Activated CD4-positive, alpha-beta T cell treated with anti-CD3 and anti-CD28 coated beads, Interleukin-2, amount 10 ng/mL, durations not matched to agents 24 days and 14 days (primary cell): ENCODE measurements at regions not wholly inside any gene's neighbourhood (a gene's known extent, or its start where the extent isn't known, plus 50 kb on each side); places are given as distances from the start of the nearest gene placed in this dataset.
"Not testable (repeated sequence)": the region's sequence is repeated elsewhere in the genome, so short reads cannot be mapped to it uniquely, and the experiment has no call there.

Experiments
- DNase-seq: peaks from one replicate; pipeline ENCODE4 v3.0.0; 2022
- H3K27ac Mint-ChIP-seq: one replicate; pipeline ENCODE4 v1.8.0; 2022; ENCODE audit warnings: mild to moderate bottlenecking, mixed read lengths
- H3K27me3 Mint-ChIP-seq: one replicate; pipeline ENCODE4 v1.8.0; 2022; ENCODE audit warnings: mixed read lengths
- H3K36me3 Mint-ChIP-seq: one replicate; pipeline ENCODE4 v1.8.0; 2022; ENCODE audit warnings: low read depth, mild to moderate bottlenecking, mixed read lengths
- H3K4me1 Mint-ChIP-seq: one replicate; pipeline ENCODE4 v1.8.0; 2021; ENCODE audit warnings: mixed read lengths
- H3K4me3 Mint-ChIP-seq: one replicate; pipeline ENCODE4 v1.8.0; 2022; ENCODE audit warnings: mild to moderate bottlenecking, moderate library complexity, mixed read lengths
- H3K9me3 Mint-ChIP-seq: one replicate; pipeline ENCODE4 v1.8.0; 2021; ENCODE audit warnings: mixed read lengths
- intact Hi-C: fragments of 100-400 bp; cut with micrococcal nuclease; formaldehyde crosslinking; loops from one replicate; pipeline ENCODE4 v1.15.1; 2023

DNA sequence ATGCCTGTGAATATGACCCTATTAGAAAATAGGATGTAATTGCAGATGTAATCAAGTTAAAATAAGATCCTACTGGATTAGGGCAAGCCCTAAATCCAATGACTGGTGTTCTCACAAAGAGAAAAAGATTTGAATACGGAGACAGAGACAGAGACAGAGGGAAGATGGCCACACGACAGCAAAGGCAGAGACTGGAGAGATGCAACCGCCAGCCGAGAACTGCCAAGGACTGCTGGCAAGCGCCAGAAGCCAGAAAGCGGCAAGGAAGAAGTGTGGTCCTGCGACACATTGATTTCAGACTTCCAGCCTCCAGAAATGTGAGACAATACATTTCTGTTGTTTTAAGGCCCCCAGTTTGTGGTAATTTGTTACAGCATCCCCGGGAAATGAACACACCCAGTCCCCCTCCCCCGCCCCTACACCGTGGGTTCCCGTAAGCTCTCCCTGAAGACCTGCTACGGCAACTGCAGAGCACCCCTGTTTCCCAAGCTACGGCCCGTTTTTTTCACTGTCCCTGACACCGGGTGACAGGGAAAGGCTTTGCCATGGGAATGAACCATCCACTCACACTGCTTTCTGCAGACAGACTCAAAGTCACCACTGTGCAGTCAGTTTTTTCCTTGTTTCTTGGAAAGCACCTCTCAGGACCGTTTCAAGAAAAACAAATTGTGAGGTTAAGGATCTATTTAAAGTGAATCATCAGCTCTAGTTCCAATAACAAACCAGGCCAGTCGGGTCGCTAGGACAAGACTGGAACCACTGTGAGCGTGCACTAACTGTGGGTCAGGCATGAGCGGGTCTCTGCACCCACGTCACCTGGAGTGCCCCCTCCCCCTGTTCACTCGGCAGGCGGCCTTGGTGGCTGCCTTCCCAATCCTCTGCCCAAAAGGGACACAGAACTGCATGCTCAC, 199.2 kb upstream of the IRF2BP2 start:
- H3K4me1 Mint-ChIP-seq, H3K27ac Mint-ChIP-seq, H3K9me3 Mint-ChIP-seq, intact Hi-C loops, H3K36me3 Mint-ChIP-seq, H3K4me3 Mint-ChIP-seq, H3K27me3 Mint-ChIP-seq: not testable (repeated sequence)
- peak; percentile 62 for DNase-seq

DNA sequence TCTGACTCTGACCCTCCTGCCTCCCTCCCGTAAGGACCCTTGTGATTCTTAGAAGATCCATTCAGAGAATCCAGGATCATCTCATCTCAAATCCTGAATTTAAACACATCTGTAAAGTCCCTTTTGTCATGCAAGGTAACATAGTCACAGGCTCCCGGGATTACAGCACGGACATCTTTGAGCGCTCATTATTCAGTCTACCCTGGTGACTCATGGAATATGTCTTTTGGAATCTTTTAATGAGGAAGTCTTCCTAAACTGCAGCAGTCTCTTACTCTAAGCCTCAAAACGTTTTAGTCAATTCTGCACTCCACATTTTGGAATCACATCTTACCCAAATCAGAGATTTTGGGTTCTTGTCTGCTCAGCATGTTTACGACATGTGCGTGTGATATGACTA, 198.5 kb upstream of the IRF2BP2 start:
- H3K4me3 Mint-ChIP-seq, H3K36me3 Mint-ChIP-seq, H3K27me3 Mint-ChIP-seq, H3K27ac Mint-ChIP-seq, H3K9me3 Mint-ChIP-seq, DNase-seq, intact Hi-C loops, H3K4me1 Mint-ChIP-seq: not testable (repeated sequence)

DNA sequence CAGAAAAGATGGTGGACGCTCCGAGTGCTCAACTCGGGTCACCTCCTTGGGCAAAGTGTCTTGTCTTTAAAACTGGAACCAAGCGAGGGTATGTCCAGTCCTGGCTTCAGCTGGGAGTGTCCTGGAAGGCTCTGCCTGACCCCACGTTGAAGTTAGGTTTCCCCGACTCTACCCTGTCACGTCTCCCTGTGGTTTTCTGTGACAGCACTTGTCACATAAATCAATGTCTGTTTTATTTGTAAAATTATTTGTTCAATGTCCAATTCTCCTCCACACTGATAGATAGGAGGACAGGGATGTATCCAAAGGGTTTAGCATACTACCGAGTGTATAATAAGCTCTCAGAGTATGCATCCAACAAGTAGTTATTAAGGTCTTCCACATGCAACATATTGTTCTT, 197.7 kb upstream of the IRF2BP2 start:
- H3K4me1 Mint-ChIP-seq, H3K27me3 Mint-ChIP-seq, H3K4me3 Mint-ChIP-seq, H3K27ac Mint-ChIP-seq, H3K36me3 Mint-ChIP-seq, H3K9me3 Mint-ChIP-seq, intact Hi-C loops, DNase-seq: not testable (repeated sequence)

DNA sequence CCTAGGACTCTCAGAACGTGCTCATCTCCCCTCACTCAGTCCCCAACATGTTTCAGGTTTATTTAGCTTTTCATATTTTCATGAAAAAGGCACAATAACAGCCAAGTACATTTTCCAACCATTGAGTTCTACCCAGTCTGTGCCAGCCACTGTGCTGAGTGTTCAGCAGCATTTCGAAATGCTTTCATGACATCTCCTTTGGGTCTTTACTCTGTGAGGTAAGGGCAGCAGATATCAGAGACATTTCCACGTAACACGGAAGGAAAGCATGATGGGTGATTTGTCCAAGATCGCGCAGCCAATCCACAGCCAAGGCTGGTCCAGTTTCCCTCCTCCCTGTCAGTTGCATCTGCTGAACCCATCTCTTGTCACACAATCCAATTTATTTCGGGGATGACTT, 192.6 kb upstream of the IRF2BP2 start:
- DNase-seq, H3K27ac Mint-ChIP-seq, H3K9me3 Mint-ChIP-seq, intact Hi-C loops, H3K4me3 Mint-ChIP-seq, H3K27me3 Mint-ChIP-seq, H3K36me3 Mint-ChIP-seq, H3K4me1 Mint-ChIP-seq: not testable (repeated sequence)

DNA sequence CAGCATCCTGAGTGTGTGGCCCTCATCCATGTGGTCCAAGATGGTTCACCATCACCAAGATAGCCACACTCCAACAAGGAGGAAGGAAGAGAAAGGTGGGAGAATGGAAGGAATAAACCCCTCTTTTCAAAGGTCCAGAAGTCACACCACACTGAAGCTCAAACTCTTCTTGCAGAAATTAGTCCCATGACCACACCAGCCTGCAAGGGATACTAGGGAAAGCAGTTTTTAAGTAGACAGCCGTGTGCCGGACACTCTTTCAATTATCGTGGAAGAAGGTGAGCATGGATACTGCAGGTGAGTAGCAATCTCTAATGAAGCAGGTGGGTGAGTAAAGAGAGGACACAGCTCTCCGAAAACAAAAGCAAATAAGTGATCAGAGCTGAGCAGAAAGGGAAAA, 191.7 kb upstream of the IRF2BP2 start:
- H3K36me3 Mint-ChIP-seq, H3K27me3 Mint-ChIP-seq, H3K9me3 Mint-ChIP-seq, H3K4me3 Mint-ChIP-seq, intact Hi-C loops, H3K4me1 Mint-ChIP-seq, DNase-seq, H3K27ac Mint-ChIP-seq: not testable (repeated sequence)

DNA sequence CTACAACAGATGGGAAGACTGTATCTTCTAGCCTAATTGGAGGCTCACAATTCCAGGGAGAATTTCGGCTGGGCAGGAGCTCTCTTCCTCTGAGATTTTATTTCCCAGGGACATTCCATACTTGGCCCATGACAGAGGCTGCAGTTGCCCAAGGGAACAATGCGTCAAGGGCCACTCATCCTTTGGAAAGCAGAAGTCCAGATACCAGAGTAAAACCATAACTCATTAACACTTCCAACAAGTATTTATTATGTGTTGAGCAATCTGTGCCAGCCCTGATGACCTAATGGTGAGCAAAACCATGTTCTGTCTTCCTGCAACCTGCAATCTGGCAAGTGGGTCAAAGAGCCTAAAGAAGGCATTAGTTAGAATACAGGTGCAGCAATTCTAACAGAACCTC, 191.2 kb upstream of the IRF2BP2 start:
- H3K27me3 Mint-ChIP-seq, H3K4me1 Mint-ChIP-seq, H3K27ac Mint-ChIP-seq, intact Hi-C loops, H3K36me3 Mint-ChIP-seq, H3K9me3 Mint-ChIP-seq, H3K4me3 Mint-ChIP-seq, DNase-seq: not testable (repeated sequence)

DNA sequence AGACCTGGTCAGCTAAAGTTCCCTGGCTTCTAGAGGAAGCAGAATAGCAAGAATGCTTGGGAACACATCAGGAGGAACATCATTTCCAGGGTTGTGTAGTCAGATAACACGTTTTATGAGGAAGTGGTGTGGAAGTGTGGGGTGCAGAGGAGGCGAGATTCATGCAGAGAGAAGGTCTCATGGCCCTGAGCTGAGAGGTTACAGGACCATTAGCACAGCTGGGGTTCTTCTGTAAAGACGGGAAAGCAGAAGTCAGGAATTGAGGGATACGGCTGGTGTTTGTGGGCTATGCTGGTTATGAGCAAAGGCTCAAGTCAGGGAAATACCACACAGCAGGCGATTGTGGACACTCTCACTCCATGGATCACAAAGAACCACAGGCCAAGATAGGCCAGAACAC, 190.6 kb upstream of the IRF2BP2 start:
- H3K4me3 Mint-ChIP-seq, H3K4me1 Mint-ChIP-seq, intact Hi-C loops, H3K27ac Mint-ChIP-seq, H3K36me3 Mint-ChIP-seq, H3K9me3 Mint-ChIP-seq, H3K27me3 Mint-ChIP-seq, DNase-seq: not testable (repeated sequence)

DNA sequence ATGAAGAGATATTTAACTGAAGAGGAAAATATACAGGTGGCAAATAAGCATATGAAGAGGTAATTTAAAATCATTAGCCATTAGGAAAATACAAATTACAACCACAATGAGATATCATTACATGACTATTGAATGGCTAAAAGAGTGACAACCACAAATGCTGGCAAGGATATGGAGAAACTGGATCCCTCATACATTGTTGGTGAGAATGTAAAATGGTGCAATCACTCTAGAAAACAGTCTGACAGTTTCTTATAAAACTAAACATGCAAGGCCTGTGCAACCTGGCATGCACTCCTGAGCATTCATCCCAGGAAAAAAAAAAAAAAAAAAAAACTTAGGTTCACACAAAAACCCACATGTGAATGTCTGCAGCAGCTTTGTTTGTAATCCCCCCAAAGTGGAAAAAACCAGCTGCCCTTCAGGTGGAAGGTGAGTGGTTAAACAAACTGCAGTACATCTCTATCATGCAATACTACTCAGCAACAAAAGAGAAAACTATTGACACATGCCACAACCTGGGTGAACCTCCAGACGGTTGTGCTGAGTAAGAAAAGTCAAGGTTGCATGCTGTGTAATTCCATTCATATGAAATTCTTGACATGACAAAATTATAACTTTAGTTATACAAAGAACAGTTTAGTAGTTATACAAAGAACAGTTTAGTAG, 189.2 kb upstream of the IRF2BP2 start:
- H3K4me3 Mint-ChIP-seq, H3K9me3 Mint-ChIP-seq, H3K36me3 Mint-ChIP-seq, H3K27me3 Mint-ChIP-seq, H3K4me1 Mint-ChIP-seq, intact Hi-C loops, H3K27ac Mint-ChIP-seq, DNase-seq: not testable (repeated sequence)

DNA sequence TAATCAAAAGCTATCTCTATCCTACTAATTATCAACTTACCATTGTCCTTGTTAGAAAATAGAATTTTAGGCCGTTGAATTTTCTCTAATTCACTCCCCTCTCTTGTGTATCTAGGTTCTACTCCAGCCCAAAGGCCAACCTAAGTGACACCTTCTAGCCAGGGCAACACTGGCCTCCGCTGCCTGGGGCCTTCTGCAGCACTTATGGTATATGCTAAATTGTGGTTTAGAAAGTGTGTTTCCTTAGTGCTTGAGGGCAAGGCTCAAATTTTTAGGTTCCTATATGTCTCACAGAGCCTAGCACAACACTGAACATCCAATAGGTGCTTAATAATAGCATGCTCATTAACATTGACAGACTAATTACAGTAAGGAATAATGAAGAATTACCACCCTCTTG, 187.2 kb upstream of the IRF2BP2 start:
- intact Hi-C loops, H3K27me3 Mint-ChIP-seq, H3K4me1 Mint-ChIP-seq, H3K9me3 Mint-ChIP-seq, H3K36me3 Mint-ChIP-seq, DNase-seq, H3K4me3 Mint-ChIP-seq, H3K27ac Mint-ChIP-seq: not testable (repeated sequence)

DNA sequence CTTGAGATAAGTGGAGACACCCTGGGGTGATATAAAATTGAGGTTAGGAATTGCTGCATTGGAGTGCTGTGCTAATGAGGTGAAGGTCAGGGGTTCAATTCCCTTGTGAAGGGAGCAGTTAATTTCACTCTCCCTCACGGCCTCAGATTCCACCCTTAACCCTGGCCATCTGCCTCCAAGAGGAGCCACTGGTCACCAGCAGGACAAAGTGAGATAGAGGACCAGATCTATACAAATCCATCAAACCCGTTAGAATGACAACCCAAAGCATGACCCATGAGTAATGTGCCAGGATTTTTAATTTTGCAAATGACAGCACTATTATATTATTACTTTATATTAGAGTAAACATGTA, 186.4 kb upstream of the IRF2BP2 start:
- H3K4me3 Mint-ChIP-seq, H3K27me3 Mint-ChIP-seq, DNase-seq, intact Hi-C loops, H3K4me1 Mint-ChIP-seq, H3K9me3 Mint-ChIP-seq, H3K36me3 Mint-ChIP-seq, H3K27ac Mint-ChIP-seq: not testable (repeated sequence)

DNA sequence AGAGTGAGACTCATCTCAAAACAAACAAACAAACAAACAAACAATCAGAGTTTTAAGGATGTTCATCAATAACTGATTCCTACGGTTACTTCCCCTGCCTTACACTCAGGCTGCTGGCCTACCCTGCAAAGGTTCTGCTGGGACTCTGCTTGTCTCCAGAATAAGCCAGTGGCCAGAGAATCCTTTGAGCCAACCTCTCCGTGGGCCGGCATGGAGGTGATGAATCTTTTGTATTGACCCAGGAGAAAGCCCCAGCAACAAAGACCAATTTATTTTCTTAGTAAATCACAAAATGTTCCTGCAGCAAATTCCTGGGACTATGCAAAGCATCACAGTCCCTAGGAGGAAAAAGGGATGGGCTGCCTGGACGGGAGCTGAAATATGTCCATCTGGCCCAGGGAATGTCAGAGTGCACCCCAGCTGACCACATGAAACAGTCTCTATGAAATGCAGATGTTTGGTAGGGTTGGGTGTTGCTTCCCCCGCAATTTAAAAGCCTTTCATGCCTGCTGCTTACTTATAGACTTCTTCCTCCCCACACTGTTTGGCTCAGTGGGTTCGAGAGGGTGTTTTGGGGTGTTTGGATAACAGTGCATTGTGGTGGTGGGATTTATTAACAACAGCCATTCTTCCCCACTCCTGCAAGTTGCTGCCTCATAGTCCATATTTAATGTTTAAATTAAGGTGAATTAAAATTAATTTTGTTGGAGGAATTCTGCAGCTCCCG, 185.9 kb upstream of the IRF2BP2 start:
- DNase-seq, H3K27ac Mint-ChIP-seq, H3K27me3 Mint-ChIP-seq, H3K4me1 Mint-ChIP-seq, intact Hi-C loops, H3K36me3 Mint-ChIP-seq, H3K9me3 Mint-ChIP-seq, H3K4me3 Mint-ChIP-seq: not testable (repeated sequence)

DNA sequence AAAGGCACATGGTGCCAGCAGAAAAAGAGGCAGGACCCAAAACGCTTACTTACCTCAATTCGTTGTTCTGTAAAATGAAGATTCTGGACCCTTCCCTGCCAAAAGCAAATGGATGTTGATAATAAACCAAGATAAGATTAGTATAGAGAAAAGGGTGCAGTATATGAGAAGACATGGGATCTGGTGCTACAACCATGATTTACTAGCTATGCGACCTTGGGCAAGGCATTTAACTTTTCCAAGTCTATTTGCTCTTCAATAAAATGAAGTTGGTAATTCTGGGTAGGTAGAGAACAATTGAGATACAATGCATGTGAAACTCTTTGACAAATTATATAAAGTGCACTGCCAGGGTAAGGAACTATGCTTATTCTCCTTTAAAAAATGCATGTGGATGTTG, 185.0 kb upstream of the IRF2BP2 start:
- H3K27ac Mint-ChIP-seq, intact Hi-C loops, H3K36me3 Mint-ChIP-seq: not testable (repeated sequence)

DNA sequence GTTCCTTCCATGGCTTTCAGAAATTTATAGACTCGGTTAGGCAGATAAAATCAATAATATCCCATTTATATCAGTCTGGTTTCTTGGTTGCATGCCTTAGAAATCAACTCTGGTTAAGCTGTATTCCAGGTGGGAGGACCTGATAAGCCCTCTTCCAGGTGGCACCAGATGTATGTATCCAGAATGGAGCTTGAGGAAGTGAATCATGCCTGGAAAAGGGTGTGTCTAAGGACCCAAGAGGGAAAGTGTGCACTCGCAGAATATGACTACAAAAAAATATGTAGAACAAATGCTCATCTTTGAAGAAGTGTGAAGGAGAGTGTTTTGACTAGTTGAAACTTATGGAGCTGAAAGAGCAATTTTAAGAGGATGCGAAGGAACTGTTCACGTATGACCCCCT, 184.5 kb upstream of the IRF2BP2 start:
- H3K4me3 Mint-ChIP-seq, H3K9me3 Mint-ChIP-seq, H3K27ac Mint-ChIP-seq, DNase-seq, H3K27me3 Mint-ChIP-seq, H3K4me1 Mint-ChIP-seq, intact Hi-C loops, H3K36me3 Mint-ChIP-seq: not testable (repeated sequence)

More for the DNA sequence above, 185.0 kb upstream of the IRF2BP2 start:
- DNase-seq, H3K4me3 Mint-ChIP-seq, H3K27me3 Mint-ChIP-seq, H3K4me1 Mint-ChIP-seq, H3K9me3 Mint-ChIP-seq: not testable (repeated sequence)

DNA sequence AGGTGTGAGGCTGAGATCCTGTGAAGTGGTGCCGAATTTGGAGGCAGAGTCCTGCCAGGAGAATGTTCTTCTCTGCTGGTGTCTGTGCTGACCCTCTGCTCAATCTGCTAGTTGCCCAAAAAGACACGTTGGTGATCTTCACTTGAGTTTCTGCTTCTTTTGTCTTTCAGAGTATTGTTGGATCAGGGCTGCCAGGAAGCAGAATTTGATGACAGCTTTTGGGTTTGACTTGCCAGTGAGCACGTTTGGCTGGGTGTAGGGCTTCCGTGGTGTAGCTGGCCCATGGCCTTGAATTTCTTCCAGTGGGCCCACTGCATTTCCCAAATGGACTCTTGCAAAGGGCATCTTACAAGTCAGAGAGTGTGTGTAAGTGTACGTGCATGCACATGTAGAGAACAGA, 183.9 kb upstream of the IRF2BP2 start:
- intact Hi-C loops, H3K9me3 Mint-ChIP-seq, H3K36me3 Mint-ChIP-seq, H3K27ac Mint-ChIP-seq, H3K4me1 Mint-ChIP-seq, DNase-seq, H3K4me3 Mint-ChIP-seq, H3K27me3 Mint-ChIP-seq: not testable (repeated sequence)
